ENCODE measurements at regions not wholly inside any gene's neighbourhood (a gene's known extent, or its start where the extent isn't known, plus 50 kb on each side); places are given as distances from the start of the nearest gene placed in this dataset.

GRCh38 chr10:130372222-130372621, 236.0 kb downstream of the GLRX3 start:
- no peak for DNase-seq

GRCh38 chr10:130372866-130373265, 236.7 kb downstream of the GLRX3 start:
- DNase-seq: no peak

GRCh38 chr10:130377986-130378540, 241.9 kb downstream of the GLRX3 start:
- DNase-seq: no peak

- no peak for DNase-seq
Observed at GRCh38 chr10:130378556-130379400, 242.6 kb downstream of the GLRX3 start.

- DNase-seq: no peak
Observed at GRCh38 chr10:130380056-130380455, 243.9 kb downstream of the GLRX3 start.

- DNase-seq: no peak
Observed at GRCh38 chr10:130382031-130382430, 245.8 kb downstream of the GLRX3 start.

GRCh38 chr10:130387936-130388580, 251.9 kb downstream of the GLRX3 start:
- no peak for DNase-seq

GRCh38 chr10:130388746-130389145, 252.6 kb downstream of the GLRX3 start:
- no peak for DNase-seq

- no peak for DNase-seq
Observed at GRCh38 chr10:130389906-130390305, 253.7 kb downstream of the GLRX3 start.

GRCh38 chr10:130392031-130392430, 255.8 kb downstream of the GLRX3 start:
- DNase-seq: no peak

- no peak for DNase-seq
Observed at GRCh38 chr10:130393342-130393741, 257.2 kb downstream of the GLRX3 start.

- DNase-seq: no peak
Observed at GRCh38 chr10:130394832-130395231, 258.6 kb downstream of the GLRX3 start.

GRCh38 chr10:130395248-130395936, 259.2 kb downstream of the GLRX3 start:
- DNase-seq: no peak

GRCh38 chr10:130396044-130396443, 259.9 kb downstream of the GLRX3 start:
- DNase-seq: no peak

- DNase-seq: no peak
Observed at GRCh38 chr10:130398090-130398994, 262.2 kb downstream of the GLRX3 start.

GRCh38 chr10:130399425-130399950, 263.3 kb downstream of the GLRX3 start:
- no peak for DNase-seq

GRCh38 chr10:130400890-130401289, 264.7 kb downstream of the GLRX3 start:
- no peak for DNase-seq

- no peak for DNase-seq
Observed at GRCh38 chr10:130401860-130402765, 265.9 kb downstream of the GLRX3 start.

GRCh38 chr10:130403153-130404075, 267.2 kb downstream of the GLRX3 start:
- no peak for DNase-seq

Data from DMS53 (cell line).